Amniotic epithelial cell (primary cell): ENCODE measurements at regions not wholly inside any gene's neighbourhood (a gene's known extent, or its start where the extent isn't known, plus 50 kb on each side); places are given as distances from the start of the nearest gene placed in this dataset.

Experiments used
- DNase-seq: peaks from one replicate; pipeline ENCODE4 v3.0.0-alpha.2; 2010; ENCODE audit warnings: low read depth

DNA sequence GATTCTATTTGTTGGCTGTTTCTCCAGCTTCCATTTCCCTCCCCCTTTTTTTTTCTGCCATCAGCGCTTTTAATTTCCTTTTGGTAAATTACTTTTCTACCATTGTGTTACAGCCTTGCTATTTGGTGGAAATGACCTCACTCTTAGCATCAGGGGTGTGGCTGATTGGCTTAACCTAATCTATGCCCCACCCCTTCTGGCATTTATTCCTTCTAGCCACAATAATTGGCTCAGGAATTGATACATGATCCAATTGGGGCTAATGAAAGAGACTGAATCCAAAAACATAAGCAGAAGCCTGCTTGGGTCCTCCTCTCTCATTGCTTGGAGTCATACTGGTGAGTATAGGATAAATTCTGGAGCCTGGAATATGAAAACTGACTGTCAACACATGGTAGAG lies 402.4 kb upstream of the LRRC4C start:
- DNase-seq = no peak

DNA sequence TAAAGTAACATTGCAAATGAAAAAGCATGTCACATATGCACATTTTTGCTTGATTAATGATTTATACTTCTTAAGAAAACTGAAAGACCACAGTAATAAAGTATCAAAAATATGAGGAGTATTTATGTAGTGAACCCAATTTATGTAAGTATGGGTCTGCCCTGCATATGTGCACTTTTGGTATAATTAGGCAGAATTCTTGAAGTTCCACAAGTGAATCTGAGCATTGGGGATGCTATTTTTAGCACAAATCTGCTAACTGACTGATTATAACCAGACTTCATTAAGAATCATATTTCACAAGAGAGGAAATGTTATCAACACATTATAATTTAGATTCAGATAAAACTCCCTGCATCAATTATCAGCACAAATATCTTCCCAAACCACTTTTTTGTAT lies 407.1 kb upstream of the LRRC4C start:
- no peak for DNase-seq

DNA sequence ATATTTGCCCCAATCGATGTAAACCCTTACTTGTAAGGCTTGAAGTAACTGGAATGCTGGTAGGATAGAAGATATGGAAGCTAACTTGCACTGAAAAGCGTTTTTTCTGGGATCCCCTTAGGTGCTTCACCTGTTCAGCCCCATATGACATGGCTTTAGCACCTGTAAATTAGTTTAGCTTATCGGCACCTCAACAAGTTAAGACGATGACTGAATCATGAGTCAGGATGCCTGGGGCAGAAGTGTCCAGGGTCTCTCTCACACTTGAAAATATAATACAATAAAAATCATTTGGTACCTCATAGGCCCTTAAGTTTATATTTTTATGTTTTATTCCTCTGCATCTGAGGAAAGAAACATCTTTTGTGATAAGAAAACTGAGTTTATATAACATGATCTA lies 409.2 kb upstream of the LRRC4C start:
- DNase-seq = no peak

DNA sequence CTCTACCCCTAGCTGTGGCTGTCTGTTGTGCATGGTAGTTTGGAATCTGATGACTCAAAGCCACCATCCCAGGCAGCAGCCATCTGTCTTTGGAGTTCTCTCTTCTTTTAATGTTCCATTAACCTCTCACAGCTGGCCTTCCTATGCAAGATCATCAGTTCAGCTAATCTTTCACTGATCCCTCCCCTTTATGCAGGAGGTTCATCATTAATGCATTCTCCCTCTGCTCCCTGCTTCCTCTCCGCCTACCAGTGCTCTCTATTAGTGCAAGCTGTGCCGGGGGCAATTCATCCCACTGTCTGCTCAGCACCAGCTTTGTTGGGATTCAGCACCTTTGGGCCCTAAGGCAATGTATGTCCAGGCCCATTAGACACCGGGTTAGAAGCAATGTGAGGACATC lies 413.0 kb upstream of the LRRC4C start:
- no peak for DNase-seq

DNA sequence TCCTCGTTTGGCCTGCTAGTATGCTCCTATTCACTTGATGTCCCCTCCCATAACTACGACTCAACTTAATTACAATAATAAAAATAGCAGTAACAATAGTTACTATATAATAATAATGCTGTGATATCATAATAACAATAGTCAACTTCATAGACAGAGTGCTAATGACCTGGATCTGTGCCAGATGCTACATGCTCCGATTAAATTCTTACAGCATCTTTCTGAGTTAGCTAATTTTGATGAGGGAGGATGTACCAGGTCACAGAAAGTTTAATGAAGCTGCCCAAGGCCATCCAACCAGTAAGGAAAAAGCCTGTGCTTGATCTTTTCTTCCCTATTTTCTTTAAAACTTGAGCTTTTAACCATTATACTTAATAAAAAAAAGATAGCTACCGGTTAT lies 413.4 kb upstream of the LRRC4C start:
- DNase-seq = no peak

DNA sequence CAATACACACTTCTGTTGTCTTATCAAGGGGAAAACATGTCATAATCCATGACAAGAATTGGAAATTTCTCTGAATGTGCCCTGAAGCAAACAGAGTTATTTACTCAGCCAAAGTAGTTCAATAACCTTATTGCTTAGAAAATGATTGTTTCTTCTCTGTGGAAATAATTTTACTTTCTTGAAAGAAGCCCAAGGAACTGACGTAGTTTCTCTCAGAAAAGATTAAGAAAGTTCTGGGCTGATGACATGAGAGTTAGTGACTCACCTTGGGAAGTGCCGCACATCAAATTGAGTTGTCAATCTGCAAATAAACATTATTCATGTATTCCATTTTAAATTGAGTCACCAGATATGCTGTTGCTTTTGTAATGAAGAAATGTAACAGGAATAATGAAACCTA lies 418.6 kb upstream of the LRRC4C start:
- no peak for DNase-seq

DNA sequence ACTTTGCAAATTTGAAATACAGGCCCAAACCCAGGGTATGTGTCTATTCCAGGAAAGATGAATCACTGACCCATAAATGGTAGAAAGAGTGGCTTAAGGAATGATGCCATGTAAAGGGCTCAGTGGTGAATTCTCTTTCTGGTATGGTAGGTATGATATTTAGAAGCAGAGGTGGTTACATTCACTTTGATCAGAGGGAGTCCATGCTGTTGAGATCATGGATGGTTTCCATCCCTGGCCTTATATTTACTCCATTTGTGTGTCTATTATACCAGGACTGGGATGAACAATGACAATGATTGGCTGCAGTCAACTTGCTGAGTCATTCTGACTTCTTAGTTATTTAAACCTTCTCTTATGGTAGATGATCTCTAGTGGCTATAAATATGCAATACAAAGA lies 419.8 kb upstream of the LRRC4C start:
- DNase-seq = no peak

DNA sequence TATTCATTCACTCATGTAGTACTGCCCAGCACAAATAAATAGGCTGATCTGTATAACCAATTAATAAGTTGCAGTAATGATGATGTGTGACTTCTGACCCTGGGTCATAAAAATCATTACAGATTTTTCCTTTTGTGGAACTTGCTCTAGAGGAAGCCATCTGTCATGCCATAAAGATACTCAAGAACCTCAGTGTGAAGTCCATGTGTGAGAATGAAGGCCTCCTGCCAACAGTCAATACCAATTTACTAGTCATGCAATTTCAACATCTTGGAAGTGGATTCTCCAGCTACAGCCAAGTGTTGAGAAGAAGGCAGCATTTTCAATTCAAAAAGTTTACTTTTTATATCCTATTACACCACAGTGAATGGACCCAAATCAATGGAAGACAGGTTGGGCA lies 435.6 kb upstream of the LRRC4C start:
- DNase-seq = no peak

DNA sequence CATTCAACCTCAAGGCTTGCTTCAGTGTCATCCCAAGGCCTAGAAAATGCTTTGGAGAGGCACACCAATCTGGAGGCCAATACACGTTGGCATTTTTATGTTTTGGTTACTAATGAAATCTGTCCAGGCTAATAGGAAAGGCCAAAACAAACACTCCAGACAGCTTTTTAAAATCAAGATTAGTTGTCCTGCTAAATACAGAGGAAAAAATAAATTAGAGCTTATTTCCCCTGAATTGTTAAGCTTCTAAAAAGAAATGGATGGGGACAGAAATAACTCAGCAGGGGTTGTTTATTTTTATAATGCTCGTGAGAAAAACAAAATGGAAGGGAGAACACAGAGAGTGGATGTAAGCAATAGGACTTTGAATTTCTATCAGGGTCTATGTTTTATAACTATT lies 438.5 kb upstream of the LRRC4C start:
- no peak for DNase-seq

DNA sequence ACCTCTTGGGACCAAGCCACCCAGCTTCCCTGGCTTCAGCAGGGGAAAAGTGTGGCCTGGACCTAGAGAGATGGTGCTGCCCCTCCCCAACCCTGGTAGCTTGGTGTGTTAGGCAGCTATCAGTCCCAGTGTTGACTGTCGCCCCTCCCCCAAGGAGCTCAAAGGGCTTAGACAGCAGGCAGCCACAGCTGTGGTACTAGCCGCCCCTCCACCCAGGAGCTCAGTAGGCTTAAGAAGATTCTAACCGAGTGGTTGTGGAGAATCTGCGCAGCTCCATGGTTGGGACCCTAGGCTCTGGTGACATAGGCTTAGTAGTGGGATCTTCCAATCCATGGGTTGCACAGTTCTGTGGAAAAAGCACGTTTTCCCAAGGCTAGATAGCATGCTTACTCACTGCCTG lies 458.4 kb upstream of the LRRC4C start:
- no peak for DNase-seq

DNA sequence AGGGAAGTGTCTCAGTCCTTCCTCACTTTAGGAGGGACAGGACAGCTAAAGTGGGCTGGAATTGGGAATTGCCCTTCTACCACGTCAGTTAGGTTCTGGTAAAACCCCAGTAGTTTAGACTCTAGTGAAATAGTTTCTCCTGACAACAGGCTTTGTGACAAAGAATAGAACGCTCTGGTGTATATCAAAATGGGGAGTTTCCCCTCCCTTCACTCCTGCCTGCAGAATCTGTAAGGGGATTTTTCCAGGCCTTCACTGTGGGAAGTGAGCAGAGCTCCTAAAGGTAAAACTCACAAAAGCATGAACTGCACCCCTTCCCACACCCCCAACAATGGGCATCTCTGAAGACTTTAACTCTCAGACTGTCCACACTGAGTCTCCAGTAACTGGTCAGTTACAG lies 460.9 kb upstream of the LRRC4C start:
- no peak for DNase-seq

DNA sequence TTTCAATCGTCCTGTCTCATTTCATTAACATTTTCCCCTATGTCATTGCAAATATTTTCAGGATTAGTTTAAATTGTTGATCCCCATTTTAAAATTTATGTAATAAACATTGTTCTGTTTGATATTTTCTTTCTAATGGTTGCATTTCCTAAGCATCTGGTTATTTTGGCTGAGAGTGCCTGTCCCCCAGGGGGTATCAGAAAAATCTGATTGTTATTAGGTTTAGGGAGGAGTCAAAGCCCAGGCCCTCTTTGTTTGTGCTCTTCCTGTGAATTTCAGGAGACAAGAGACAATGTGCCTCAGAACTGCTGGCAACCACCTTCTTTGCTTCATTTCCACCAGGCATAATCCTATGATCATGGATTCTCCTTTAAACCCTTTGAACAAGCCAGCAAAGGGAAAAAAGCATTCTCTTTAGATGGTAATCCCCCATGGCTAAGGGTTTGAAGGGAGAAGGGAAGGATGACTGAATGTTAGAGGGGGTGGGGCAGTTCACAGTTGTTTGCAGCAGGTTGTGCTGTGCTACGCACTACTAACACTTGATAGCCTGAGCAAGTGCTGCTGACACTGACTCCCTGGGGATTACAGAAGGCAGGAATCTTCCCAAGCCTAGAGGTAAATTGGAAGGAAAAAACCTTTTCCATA lies 462.4 kb upstream of the LRRC4C start:
- no peak for DNase-seq

DNA sequence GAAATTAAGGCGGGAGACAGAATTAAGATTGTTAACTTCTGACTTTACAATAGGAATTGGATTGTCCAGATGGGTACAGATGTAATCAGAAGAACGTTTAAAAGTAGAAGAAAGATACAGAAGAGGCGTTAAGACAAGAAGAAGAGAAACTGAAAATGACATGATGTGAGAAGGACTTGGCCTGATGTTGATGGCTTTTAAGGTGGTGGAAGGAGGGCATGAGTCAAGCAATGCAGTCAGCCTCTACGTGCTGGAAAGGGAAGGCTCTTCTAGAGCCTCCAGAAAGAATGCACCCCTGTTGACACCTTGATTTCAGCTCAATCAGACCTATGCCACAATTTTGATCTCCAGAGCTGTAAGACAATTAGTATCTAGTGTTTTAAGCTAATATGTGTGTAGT lies 466.9 kb upstream of the LRRC4C start:
- DNase-seq = no peak

DNA sequence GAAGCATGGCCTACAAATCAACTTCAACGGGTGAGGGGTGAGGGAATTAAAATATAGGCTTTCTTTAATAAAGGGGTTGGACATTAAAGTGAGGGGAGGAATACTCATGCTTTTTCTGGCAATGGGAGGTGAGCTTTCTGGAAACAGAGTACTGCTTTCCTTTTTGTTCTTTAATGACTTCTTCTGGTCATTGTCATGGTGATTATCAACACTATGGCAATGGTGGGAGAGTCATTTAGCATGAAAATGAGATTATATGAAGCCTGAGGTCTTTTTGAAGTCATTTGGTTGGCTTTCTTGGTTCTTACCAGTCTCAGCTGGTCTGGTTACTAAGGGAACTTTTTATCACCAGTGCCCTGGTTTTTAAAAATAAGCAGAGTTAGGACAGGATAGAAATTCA lies 475.8 kb upstream of the LRRC4C start:
- no peak for DNase-seq

DNA sequence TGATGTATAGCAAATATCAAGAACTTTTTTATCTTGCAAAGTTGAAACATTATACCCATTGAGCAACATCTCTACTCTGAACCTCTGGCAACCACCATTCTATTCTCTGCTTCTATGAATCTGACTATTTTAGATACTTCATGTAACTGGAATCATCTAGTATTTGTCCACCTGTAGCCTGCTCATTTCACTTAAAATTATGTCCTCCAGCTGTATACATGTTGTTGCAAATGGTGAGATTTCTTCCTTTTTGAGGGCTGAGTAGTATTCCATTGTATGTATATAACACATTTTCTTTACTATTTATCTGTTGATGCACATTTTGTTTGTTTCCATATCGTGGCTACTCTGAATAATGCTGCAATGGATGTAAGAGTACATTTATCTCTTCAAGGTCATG lies 476.3 kb upstream of the LRRC4C start:
- DNase-seq = no peak

DNA sequence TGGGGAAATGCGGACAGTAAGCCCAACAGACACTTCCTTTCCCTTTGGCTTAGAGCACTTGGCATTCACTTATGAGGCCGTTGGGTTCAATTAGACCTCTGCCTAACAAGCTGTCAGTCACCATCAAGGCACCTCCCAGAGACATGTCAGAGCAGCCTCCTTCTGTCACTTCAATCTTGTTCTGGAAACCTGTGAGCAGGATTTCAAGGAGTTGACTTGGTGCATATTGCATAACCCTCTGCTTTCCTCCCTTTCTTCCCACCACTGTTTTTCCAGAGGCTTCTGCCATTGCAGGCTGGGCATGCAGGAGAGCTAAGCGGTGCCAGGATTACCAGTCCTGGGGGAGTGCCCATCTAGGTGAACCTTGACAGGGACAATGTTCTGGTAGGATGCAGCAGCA lies 484.2 kb upstream of the LRRC4C start:
- no peak for DNase-seq

DNA sequence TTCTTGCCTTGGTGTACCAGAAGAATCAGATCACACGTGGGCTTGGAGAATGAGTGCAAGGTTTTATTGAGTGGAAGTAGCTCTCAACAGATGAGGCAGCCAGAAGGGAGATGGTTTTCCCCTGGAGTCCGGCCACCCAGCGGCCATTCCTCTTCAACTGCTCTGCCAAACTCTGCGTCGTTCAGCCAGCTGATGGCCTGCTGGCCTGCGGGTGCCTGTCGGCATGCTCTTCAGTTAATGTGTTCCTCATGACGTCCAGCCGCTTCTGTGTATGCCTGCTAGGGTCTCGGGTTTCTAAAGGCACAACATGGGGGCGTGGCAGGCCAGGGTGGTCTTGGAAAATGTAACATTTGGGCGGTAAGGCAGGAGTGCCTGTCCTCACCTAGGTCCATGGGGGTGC lies 487.9 kb upstream of the LRRC4C start:
- DNase-seq = no peak

DNA sequence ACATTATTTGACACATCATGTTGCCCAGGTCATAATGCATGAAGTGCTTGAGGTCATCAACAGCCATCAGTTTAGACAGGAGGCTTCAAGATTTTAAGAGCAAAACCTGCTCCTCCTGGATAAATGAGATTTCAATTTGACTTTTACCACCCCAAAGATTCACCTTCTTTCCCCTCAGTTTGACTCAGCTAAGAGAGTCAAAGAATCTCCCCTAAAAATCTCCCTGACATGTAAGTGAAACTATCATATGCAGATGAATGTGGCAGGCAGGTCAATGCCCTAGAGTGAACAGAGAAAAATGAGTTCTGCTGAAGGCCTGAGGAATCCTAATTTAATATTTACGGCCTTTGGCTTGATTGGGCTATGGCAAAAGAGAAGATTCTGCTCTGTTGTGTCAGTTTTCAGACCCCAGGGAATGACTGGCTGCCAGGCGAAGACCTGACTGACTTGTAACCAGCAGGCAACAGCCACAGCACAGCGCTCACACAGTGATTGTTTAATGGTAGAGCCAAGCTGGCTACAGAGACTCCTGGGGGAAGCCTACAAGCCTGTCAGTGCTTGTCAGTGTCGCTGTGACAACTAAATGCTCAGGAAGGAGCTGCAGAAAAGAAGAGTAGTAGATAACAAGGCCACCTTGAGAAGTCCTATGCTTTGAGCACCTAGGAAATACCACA lies 491.2 kb upstream of the LRRC4C start:
- DNase-seq = no peak

DNA sequence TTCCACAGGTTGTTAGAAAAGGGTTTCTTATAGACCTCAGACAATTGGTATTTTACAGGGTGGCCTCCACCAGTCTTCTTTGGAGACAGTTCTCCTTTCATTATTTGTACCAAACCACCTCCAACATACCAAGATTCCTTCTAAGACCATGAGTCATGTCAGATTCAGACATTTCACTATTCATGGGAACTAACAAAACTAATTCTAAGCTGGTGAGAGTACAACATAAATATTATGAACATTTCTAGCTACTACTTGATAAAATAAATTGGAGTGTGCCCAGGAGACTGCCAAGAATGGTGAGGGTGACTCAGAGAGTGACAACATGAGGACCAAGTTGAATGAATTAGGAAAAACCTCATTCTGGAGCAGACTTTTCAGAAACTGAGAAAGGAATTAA lies 494.6 kb upstream of the LRRC4C start:
- no peak for DNase-seq

DNA sequence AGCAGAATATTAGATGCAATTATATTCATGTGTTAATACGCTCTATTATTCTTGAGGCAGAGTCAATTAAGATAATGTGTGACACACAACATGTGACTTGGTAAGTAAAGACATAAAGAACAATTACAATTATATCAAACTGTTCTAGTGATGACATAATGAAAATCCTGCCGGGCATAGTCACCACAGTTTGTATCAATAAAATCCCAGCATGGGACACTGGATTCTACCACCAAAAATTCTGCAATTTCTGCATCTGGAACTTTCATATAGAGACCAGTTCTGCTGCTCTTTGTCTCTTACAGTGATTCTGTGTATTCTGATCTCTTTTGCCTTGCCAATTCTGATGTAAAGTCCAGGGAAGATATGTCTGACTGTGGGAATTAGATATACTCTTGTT lies 495.6 kb upstream of the LRRC4C start:
- no peak for DNase-seq

DNA sequence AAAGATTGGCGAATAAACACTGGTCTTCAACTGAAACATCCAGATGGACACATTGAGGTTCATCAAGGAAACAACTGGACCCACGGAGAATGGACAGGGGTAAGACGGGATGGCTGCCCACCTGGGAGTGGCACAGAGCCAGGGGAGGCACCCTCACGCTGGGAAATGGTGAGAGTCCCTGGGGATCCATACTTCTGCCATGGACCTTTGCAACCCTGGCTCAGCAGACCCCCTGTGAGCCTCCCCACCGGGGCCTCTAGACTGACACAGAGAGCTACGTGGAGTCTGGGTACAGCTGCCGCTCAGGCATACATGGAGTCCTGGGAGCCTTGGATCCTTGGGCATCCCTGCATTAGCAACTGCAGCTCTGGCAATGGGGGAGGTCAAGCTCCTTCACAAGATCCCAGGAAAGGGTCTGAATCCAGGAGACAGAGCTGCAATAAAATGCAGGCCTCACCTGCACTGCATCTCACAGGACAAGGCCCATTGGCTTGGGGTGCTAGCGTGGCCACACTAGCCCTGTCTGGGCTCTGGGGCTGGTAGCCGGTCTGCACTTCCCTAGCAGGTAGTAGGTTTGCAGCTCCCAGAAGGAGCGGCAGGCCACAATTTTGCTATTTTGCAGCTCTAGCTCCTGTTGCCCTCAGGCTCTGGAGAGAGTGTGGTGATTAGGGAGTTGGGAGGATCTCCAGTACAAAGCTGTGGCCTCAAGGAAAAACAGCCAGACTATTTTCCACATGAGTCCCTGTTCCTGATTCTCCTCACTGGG lies 496.4 kb upstream of the LRRC4C start:
- DNase-seq = no peak

DNA sequence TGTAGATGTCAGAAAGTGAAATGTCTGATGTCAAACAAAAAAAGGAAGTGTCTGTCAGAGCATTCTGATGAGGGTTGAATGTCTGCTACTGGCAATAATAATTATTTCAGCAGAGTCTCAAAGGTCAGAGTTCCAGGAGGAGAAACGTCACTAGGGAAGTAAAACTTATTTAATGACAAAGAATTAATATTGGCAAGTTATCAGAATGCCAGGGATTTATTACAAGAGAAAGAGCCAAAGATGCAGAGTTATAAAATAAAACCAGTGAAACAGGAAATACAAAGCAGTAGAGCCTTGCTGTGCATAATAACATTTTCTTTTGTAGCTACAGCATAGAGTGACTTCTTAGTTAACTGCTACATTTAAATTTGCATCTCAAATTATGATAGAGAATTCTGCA lies 504.0 kb upstream of the LRRC4C start:
- DNase-seq = no peak

DNA sequence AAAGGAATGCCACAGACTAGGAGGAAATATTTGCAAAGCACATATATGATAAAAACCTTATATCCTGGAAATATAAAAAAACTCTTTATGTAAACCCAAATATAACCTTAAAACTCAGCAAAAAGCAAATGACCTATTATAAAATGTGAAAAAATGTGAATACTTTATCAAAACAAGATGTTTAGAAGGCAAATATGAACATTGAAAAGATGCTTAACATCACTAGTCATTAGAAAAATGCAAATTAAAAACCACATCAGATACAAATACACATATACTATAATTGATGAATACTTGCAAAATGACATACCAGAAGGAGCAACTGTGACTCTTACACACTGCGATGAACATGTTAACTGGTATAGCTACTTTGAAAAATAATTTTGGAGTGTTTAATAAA lies 511.2 kb upstream of the LRRC4C start:
- DNase-seq = no peak

DNA sequence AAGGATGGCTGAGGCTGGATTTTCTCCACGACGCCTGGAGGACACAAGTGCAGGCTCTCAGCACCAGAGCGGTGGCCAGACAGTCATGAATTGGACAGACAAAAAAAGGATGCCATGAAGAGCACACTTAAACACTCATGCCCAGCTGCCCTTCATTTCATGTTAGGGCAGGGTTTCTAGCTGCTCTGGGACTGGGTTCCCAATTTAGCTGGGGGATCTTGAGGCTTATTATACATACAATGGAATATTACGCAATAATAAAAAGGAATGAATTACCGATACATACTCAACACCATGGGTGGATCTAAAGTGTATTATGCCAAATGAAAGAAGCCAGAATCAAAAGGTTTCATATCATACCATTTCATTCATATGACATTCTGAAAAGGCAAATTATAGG lies 512.1 kb upstream of the LRRC4C start:
- no peak for DNase-seq
